ENCODE measurements at regions not wholly inside any gene's neighbourhood (a gene's known extent, or its start where the extent isn't known, plus 50 kb on each side); places are given as distances from the start of the nearest gene placed in this dataset.
"Not testable (repeated sequence)": the region's sequence is repeated elsewhere in the genome, so short reads cannot be mapped to it uniquely, and the experiment has no call there.

DNA sequence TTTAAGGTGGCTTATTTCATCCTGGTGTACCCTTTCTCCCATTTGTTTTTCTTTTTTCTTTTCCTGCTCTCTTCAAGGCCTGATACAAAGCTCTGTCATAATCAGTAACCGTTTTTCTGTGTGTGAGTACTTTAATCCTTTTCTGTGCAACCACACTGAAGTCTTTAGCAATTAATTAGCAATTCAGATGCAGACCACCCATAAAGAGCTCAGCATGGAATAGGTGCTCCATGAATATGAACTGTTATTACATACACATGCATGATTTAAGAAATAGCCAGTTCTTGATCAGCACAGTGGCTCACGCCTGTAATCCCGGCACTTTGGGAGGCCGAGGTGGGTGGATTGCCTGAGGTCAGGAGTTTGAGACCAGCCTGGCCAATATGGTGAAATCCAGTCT is 1386.6 kb downstream of the AACS start:
- Histone ChIP-seq H3K4me3 (no peak overlapping the region), H3K4me1 (replicated peaks) (no peaks in the 10 kb centered on the region), H3K9me3 (replicated peaks) (no peaks in the 10 kb centered on the region; the same call in 1 of the 2 replicates), H3K27me3 (replicated peaks) (no peaks in the 10 kb centered on the region), H3K36me3 (no peaks in the 10 kb centered on the region), H3K27ac (no peak overlapping the region)
- DNase-seq (ENCODE audit: low read depth in 1 of 2, low spot score in 2 of 2) = no peak

DNA sequence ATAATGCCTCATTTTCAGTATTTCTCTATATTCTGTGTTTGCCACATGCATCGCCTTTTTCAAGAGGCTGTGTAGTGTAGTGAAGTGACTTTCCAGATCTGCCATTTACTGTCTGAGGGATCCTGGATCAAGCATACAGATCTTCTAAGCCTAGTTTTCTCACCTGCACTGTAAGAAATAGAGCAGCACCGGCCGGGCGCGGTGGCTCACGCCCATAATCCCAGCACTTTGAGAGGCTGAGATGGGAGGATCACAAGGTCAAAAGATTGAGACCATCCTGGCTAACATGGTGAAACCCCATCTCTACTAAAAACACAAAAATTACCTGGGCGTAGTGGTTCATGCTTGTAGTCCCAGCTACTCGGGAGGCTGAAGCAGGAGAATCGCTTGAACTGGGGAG is 1387.5 kb downstream of the AACS start:
- DNase-seq (ENCODE audit: low read depth in 1 of 2, low spot score in 2 of 2); H3K27ac ChIP-seq; H3K36me3 ChIP-seq; H3K9me3 ChIP-seq (replicated peaks); H3K4me3 ChIP-seq; H3K4me1 ChIP-seq (replicated peaks); H3K27me3 ChIP-seq (replicated peaks): not testable (repeated sequence)

DNA sequence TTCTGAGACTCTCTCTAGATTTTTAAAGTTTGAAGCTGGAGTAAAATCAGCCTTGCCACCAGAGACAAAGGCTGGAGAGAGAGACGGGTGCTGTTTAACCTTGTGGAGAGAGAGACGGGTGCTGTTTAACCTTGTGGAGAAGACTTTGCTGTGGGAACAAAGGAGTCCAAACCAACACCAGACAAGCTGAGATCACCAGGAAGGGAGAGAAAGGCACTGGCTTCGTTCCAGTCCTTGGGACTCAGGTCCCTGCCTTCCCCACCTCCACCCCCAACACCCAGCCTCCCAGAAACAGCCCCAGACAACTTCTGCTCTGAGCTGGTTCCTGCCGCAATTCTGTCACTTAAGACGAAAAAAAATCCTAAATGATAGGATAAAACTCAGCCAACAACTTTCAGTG is 1389.3 kb downstream of the AACS start:
- H3K36me3 ChIP-seq = no peaks in the 10 kb centered on the region
- H3K4me3 ChIP-seq = no peak overlapping the region

GRCh38 chr12:126457776-126458175 is 1392.5 kb downstream of the AACS start:
- no peaks in the 10 kb centered on the region for H3K36me3 ChIP-seq
- H3K4me3 ChIP-seq = no peak overlapping the region
- H3K27ac ChIP-seq = no peak overlapping the region
- H3K4me1 ChIP-seq (replicated peaks) = no peaks in the 10 kb centered on the region
- peaks cover 3% of the 10 kb centered on the region; the same call in 1 of the 2 replicates for H3K9me3 ChIP-seq (replicated peaks)
- no peak for DNase-seq (ENCODE audit: low read depth in 1 of 2, low spot score in 2 of 2)
- no peaks in the 10 kb centered on the region for H3K27me3 ChIP-seq (replicated peaks)

More for the DNA sequence above, 1389.3 kb downstream of the AACS start:
- no peaks in the 10 kb centered on the region for H3K27me3 ChIP-seq (replicated peaks)
- no peak overlapping the region for H3K27ac ChIP-seq
- 0 out of 2 replicates have a peak, but pooled peaks cover 3% of the 10 kb centered on the region for H3K9me3 ChIP-seq (replicated peaks)
- no peak for DNase-seq (ENCODE audit: low read depth in 1 of 2, low spot score in 2 of 2)
- no peaks in the 10 kb centered on the region for H3K4me1 ChIP-seq (replicated peaks)

DNA sequence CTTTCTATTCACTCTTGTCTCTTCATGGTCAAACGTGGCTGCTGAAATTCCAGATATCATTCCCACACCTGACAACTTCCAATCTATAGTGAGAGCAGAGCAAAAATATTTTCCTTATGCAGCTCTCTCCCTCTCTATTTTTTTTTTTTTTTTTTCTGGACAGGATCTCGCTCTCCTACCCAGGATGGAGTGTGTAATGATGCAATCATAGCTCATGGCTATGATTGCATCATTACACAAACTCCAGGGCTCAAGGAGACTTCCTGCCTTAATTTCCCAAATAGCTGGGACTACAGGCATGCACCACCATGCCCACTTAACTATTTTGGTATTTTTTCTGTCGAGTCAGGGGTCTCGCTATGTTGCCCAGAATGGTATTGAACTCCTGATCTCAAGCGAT is 1398.9 kb downstream of the AACS start:
- Histone ChIP-seq H3K27me3 (replicated peaks) (no peaks in the 10 kb centered on the region), H3K9me3 (replicated peaks) (no peaks in the 10 kb centered on the region; the same call in 1 of the 2 replicates), H3K27ac (no peak overlapping the region), H3K4me3 (no peak overlapping the region), H3K36me3 (no peaks in the 10 kb centered on the region), H3K4me1 (replicated peaks) (no peaks in the 10 kb centered on the region)
- DNase-seq (ENCODE audit: low read depth in 1 of 2, low spot score in 2 of 2) = no peak

DNA sequence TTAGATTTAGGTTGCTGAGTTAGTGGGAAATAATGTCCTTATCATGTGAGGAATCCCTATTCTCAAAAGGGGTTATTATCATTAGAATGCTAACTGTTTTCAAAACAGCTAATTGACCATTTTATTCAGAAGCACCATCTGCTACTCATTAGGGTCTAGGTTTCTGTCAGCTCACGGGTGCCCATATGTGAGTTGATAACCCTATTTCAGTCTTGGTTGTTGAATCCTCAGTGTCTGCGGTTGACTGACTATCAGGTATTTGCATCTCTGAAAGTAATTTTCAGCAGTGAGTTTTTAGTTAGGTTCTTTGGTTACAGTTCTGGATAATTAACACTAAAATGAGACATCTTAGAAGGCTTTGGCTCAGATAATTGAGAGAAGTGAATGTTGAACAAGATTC is 1404.0 kb downstream of the AACS start:
- Histone ChIP-seq H3K4me1 (replicated peaks) (no peaks in the 10 kb centered on the region), H3K27ac (no peak overlapping the region), H3K36me3 (no peaks in the 10 kb centered on the region), H3K9me3 (replicated peaks) (no peaks in the 10 kb centered on the region), H3K27me3 (replicated peaks) (no peaks in the 10 kb centered on the region), H3K4me3 (no peak overlapping the region)
- no peak for DNase-seq (ENCODE audit: low read depth in 1 of 2, low spot score in 2 of 2)

- no peak overlapping the region for H3K27ac ChIP-seq
- no peak overlapping the region for H3K4me3 ChIP-seq
- H3K4me1 ChIP-seq (replicated peaks) = no peaks in the 10 kb centered on the region
- no peaks in the 10 kb centered on the region for H3K9me3 ChIP-seq (replicated peaks)
- DNase-seq (ENCODE audit: low read depth in 1 of 2, low spot score in 2 of 2) = no peak
- no peaks in the 10 kb centered on the region for H3K27me3 ChIP-seq (replicated peaks)
- H3K36me3 ChIP-seq = no peaks in the 10 kb centered on the region
These were observed 1409.5 kb downstream of the AACS start for GRCh38 chr12:126474703-126475102.

DNA sequence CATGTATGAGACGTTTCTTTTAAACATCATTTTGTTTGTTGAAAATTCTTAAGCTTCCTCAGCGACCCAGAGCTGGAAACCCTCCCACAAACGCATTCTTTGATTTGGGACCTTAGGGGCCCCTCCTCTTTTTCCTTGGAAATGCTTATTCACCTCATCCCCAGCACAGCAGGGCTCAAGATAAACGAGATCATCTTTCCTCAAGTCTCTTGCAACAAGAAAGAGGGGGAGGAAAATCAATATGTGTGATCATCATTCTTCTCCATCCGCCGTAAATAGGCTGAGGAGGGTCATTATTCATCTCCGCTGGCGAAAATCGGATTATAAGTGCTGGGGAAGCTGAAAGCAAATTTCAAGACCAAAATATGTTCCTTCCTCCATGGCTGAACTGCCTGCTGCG is 1415.2 kb downstream of the AACS start:
- Histone ChIP-seq H3K4me3 (no peak overlapping the region), H3K27me3 (replicated peaks) (no peaks in the 10 kb centered on the region), H3K4me1 (replicated peaks) (no peaks in the 10 kb centered on the region), H3K36me3 (no peaks in the 10 kb centered on the region), H3K27ac (no peak overlapping the region), H3K9me3 (replicated peaks) (no peaks in the 10 kb centered on the region; the same call in 1 of the 2 replicates)
- DNase-seq (ENCODE audit: low read depth in 1 of 2, low spot score in 2 of 2) = no peak

DNA sequence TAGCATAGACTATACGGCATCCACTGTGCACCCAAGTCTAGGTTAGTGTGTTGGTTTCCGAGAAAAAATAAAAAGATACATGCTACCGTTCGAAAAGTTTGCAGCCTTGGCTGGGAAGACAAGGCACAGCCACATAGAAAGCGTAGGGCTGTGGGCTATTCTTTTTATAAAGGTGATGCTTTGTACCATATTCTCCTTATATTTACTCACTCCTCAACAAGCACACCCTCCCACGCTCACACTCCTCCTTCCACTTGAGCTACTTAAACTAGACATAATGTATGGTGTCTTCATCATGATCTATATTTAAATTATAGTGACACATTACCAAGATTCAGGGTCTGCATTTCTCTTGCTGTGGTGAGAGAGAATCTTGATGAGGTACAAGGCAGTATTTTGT is 1416.5 kb downstream of the AACS start:
- H3K27ac ChIP-seq = no peak overlapping the region
- no peaks in the 10 kb centered on the region for H3K27me3 ChIP-seq (replicated peaks)
- no peak for DNase-seq (ENCODE audit: low read depth in 1 of 2, low spot score in 2 of 2)
- H3K9me3 ChIP-seq (replicated peaks) = no peaks in the 10 kb centered on the region; the same call in 1 of the 2 replicates
- H3K4me3 ChIP-seq = no peak overlapping the region
- H3K4me1 ChIP-seq (replicated peaks) = no peaks in the 10 kb centered on the region
- no peaks in the 10 kb centered on the region for H3K36me3 ChIP-seq

DNA sequence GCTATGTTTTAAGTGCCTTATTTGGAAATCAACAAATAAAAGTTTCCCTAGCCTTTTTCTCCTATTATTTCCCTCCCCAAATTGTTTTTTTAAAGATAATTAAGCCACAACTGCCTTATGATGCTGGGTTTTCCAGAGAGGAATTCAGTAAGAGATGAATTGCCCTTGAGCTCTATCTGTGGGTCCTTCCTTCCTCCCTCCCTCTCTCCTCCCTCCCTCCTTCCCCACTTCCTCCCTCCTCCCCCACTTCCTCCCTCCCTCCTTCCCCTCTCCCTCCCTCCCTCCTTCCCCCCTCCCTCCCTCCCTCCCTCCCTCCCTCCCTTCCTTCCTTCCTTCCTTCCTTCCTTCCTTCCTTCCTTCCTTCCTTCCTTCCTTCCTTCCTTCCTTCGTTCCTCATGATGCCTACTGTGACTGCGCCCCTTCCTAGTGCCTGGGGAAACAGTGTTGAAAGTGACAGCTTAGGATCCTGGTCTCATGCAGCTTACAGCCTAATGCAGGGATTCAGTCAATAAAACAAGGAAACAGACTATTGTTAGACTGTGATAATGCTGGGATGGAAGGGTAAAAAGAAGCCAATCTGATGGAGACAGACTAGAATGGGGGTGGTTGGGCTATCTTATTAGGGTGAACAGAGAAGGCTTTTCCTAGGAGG is 1417.1 kb downstream of the AACS start:
- Histone ChIP-seq H3K36me3 (no peaks in the 10 kb centered on the region), H3K27ac (no peak overlapping the region), H3K27me3 (replicated peaks) (no peaks in the 10 kb centered on the region), H3K9me3 (replicated peaks) (no peaks in the 10 kb centered on the region; the same call in 1 of the 2 replicates), H3K4me3 (no peak overlapping the region), H3K4me1 (replicated peaks) (no peaks in the 10 kb centered on the region)
- no peak for DNase-seq (ENCODE audit: low read depth in 1 of 2, low spot score in 2 of 2)

DNA sequence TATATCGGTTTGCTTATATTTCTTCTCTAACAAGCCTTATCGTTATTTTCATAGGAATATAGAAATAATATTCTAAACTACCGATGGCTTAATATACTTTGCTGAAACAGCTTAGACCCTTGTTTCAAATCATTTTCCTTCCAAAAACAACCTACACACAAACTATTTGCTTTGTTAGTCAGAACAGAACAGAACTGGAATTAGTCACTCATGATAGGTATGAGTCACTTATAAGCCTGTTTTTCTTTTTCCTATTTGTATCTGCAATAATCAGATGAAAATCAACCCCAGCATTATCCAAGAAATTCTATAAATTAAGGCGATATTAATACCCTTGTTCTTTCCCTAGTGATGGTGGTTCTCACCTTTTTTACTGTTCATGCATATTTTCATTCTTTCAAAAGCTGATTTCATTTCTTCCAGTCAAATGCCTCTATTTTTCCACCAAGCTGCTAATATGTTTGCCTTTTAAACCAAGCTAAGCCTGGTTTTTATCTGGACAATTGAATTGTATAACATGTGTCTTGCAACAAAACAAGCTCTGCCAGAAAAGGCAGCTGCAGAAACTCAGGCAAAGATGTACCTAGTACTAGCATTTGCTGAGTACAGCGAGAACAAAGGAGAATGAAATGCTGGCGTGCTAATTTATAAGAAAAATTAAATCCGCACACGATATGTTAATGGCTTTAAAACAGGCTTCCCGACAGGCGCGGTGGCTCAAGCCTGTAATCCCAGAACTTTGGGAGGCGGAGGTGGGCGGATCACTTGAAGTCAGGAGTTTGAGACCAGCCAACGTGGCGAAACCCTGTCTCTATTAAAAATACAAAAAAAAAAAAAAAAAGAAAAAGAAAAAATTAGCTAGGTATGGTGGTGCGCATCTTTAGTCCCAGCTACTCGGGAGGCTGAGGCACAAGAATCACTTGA is 1418.2 kb downstream of the AACS start:
- Histone ChIP-seq H3K27me3 (replicated peaks) (no peaks in the 10 kb centered on the region), H3K36me3 (no peaks in the 10 kb centered on the region), H3K9me3 (replicated peaks) (no peaks in the 10 kb centered on the region; the same call in 1 of the 2 replicates), H3K4me1 (replicated peaks) (no peaks in the 10 kb centered on the region), H3K4me3 (no peak overlapping the region), H3K27ac (no peak overlapping the region)
- no peak for DNase-seq (ENCODE audit: low read depth in 1 of 2, low spot score in 2 of 2)

DNA sequence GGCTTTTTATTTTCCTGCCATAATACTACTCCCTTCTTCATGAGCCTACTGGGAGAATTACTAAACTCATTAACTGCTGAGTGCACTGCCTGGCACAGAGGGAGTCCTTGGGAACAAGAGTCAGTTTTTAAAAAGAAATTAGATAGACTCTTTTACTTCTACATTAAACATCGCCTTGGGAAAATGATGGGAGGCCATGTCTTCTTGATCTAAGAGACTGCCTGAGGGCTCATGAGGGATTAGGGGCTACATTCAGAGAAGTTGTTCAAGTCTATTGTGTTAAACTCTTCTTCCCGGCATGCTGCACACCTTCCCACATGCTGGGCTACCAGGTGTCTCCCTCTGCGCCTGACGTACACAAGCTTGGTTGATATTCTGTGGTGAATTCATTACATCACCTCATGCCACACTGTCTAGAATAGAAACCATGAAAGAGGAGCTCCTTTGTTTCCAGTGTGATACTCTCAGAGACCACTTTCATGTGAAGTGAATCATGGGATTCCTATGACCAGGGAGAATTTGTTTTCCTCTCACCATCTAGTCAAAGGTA is 1422.3 kb downstream of the AACS start:
- Histone ChIP-seq H3K27me3 (replicated peaks) (no peaks in the 10 kb centered on the region), H3K9me3 (replicated peaks) (no peaks in the 10 kb centered on the region), H3K27ac (no peak overlapping the region), H3K36me3 (no peaks in the 10 kb centered on the region), H3K4me1 (replicated peaks) (no peaks in the 10 kb centered on the region), H3K4me3 (no peak overlapping the region)
- DNase-seq (ENCODE audit: low read depth in 1 of 2, low spot score in 2 of 2) = no peak

- Histone ChIP-seq H3K4me1 (replicated peaks) (no peaks in the 10 kb centered on the region), H3K9me3 (replicated peaks) (no peaks in the 10 kb centered on the region), H3K27me3 (replicated peaks) (no peaks in the 10 kb centered on the region), H3K4me3 (no peak overlapping the region), H3K27ac (no peak overlapping the region), H3K36me3 (no peaks in the 10 kb centered on the region)
- no peak for DNase-seq (ENCODE audit: low read depth in 1 of 2, low spot score in 2 of 2)
These were observed 1423.6 kb downstream of the AACS start for GRCh38 chr12:126488806-126489205.

DNA sequence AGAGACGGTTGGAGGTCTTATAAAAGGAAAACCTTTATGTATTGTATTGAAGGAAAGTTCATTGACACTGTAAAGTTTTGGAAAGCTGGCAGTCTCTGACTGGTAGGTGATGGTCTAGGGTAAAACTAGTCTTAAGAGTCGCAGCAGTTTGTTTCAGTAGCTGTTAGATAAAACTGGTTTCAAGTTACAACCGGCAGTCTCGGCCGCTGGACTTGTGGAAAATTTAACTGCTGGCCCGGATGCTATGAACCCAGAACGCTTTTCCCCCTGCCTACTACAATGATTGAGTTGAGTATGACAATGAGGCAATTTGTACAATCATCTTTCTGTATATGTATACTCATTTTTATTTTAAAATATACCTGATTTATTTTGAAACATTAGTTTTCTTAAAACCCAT is 1426.9 kb downstream of the AACS start:
- H3K4me1 ChIP-seq (replicated peaks) = no peaks in the 10 kb centered on the region
- no peaks in the 10 kb centered on the region for H3K27me3 ChIP-seq (replicated peaks)
- no peak for DNase-seq (ENCODE audit: low read depth in 1 of 2, low spot score in 2 of 2)
- no peak overlapping the region for H3K4me3 ChIP-seq
- H3K27ac ChIP-seq = no peak overlapping the region
- H3K9me3 ChIP-seq (replicated peaks) = 0 out of 2 replicates have a peak, but pooled peaks cover 2% of the 10 kb centered on the region
- no peaks in the 10 kb centered on the region for H3K36me3 ChIP-seq
